SJCRH30 (cell line): ENCODE measurements at regions not wholly inside any gene's neighbourhood (a gene's known extent, or its start where the extent isn't known, plus 50 kb on each side); places are given as distances from the start of the nearest gene placed in this dataset.
"Not testable (repeated sequence)": the region's sequence is repeated elsewhere in the genome, so short reads cannot be mapped to it uniquely, and the experiment has no call there.

Source experiments
- DNase-seq, 2 experiments: peaks; one replicate each; pipeline ENCODE4 v3.0.0-alpha.2; 2015 to 2020
- H3K27ac ChIP-seq: fragments of 250-450 bp; sonication (Bioruptor Pico); 2 replicates; pipeline ENCODE4 v1.5.1; 2020; ENCODE audit warnings: mild to moderate bottlenecking, moderate library complexity
- H3K27me3 ChIP-seq: fragments of 250-450 bp; sonication (Bioruptor Pico); 2 replicates; pipeline ENCODE4 v1.5.1; 2020; ENCODE audit warnings: mild to moderate bottlenecking, moderate library complexity
- H3K36me3 ChIP-seq: fragments of 250-450 bp; sonication (Bioruptor Pico); 2 replicates; pipeline ENCODE4 v1.5.1; 2020; ENCODE audit warnings: mild to moderate bottlenecking, moderate library complexity
- H3K4me1 ChIP-seq: fragments of 250-450 bp; sonication (Bioruptor Pico); 2 replicates; pipeline ENCODE4 v1.5.1; 2020; ENCODE audit warnings: mild to moderate bottlenecking, moderate library complexity
- H3K4me3 ChIP-seq: fragments of 250-450 bp; sonication (Bioruptor Pico); 2 replicates; pipeline ENCODE4 v1.5.1; 2020; ENCODE audit warnings: mild to moderate bottlenecking, moderate library complexity
- H3K9me3 ChIP-seq: fragments of 250-450 bp; sonication (Bioruptor Pico); replicated peaks from 2 replicates; pipeline ENCODE4 v1.5.1; 2020; ENCODE audit warnings: mild to moderate bottlenecking, moderate library complexity

DNA sequence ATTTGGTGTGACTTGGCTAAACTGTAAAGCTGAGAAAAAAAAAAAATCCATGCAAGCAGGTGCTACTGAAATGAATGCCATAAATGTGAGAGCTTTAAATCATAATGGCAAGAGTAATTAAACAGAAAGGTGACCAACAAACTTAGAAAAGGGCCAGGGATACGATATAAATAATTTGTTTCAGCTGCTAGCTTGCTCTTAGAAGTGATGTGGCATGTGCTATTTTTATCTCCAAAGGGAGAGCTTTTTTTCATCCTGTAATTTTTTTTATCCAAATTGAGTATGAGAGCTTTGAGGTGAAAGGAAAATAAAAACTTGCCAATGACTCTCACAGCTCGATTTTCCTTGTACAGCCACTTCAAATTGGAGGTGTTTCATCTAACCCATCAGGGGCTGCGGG is 315.3 kb downstream of the OR4C45 start:
- not testable (repeated sequence) for H3K4me1 ChIP-seq, H3K27ac ChIP-seq, H3K36me3 ChIP-seq, H3K4me3 ChIP-seq, DNase-seq, H3K9me3 ChIP-seq, H3K27me3 ChIP-seq

DNA sequence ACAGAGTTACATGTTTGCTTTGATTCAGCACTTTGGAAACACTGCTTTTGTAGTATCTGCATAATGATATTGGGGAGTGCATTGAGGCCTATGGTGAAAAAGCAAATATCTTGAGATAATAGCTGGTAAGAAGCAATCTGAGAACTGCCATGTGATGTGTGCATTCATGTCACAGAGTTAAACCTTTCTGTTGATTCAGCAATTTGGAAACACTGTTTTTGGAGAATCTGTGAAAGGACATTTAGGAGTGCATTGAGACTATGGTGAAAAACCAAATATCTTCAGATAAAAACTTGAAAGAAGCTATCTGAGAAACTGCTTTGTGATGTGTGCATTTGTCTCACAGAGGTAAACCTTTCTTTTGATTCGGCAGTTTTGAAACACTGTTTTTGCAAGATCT is 346.8 kb downstream of the OR4C45 start:
- no peaks in the 10 kb centered on the region; the same call in 1 of the 2 replicates for H3K36me3 ChIP-seq
- peaks cover 18% of the 10 kb centered on the region for H3K9me3 ChIP-seq
- DNase-seq = no peak
- H3K27ac ChIP-seq = no peak overlapping the region
- no peak overlapping the region for H3K4me3 ChIP-seq
- H3K4me1 ChIP-seq = no peaks in the 10 kb centered on the region
- H3K27me3 ChIP-seq = no peaks in the 10 kb centered on the region

DNA sequence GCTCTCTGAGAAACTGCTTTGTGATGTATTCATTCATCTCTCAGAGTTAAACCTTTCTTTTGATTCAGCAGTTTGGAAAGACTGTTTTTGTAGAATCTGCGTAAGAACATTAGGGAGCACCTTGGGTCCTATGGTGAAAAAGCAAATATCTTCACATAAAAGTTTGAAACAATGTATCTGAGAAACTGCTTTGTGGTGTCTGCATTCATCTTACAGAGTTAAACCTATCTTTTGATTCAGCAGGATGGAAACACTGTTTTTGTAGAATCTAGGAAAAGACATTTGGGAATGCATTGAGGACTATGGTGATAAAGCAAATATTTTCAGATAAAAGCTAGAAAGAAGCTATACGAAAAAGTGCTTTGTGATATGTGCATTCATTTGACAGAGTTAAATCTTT is 361.3 kb downstream of the OR4C45 start:
- H3K4me1 ChIP-seq = no peaks in the 10 kb centered on the region
- no peaks in the 10 kb centered on the region for H3K36me3 ChIP-seq
- H3K4me3 ChIP-seq = no peak overlapping the region
- DNase-seq = no peak
- H3K27ac ChIP-seq = no peak overlapping the region
- peaks cover 8% of the 10 kb centered on the region for H3K9me3 ChIP-seq
- H3K27me3 ChIP-seq = no peaks in the 10 kb centered on the region

DNA sequence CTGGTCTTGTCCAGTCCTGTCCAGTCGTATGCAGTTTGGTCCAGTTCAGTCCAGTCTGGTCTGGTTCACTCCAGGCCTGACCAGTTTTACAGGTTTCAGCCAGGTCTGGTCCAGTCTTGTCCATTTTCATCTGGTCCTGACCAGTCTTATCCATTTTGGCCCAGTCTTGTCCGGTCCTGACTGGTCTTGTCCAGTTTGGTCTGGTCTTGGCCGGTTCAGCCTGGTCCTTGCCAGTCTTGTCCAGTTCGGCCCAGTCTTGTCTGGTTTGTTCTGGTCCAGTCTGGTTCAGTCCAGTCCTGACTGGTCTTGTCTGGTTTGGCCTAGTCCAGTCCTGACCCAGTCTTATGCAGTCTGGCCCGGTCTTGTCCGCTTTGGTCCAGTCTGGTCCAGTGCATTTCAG is 380.2 kb downstream of the OR4C45 start:
- Histone ChIP-seq H3K27me3 (no peaks in the 10 kb centered on the region), H3K9me3 (no peaks in the 10 kb centered on the region), H3K4me3 (no peak overlapping the region), H3K4me1 (no peaks in the 10 kb centered on the region), H3K27ac (no peak overlapping the region), H3K36me3 (no peaks in the 10 kb centered on the region)
- DNase-seq = no peak

DNA sequence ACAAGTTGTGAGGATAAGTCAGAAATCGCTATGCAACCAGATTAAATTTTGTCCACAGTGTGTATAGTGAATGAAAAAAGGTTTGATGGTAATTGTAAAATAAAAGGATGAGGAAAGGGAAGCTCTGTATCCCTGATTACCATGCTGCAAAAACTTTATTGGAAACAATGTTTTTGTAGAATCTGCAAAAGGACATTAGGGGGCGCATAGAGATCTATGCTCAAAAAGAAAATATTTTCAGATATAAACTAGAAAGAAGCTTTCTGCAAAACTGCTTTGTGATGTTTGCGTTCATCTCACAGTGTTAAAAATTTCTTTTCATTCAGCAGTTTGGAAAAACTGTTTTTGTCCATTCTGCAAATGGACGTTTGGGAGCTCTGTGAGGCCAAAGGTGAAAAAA is 390.5 kb downstream of the OR4C45 start:
- Histone ChIP-seq H3K9me3 (no peaks in the 10 kb centered on the region), H3K4me3 (no peak overlapping the region), H3K4me1 (no peaks in the 10 kb centered on the region), H3K27me3 (no peaks in the 10 kb centered on the region), H3K36me3 (no peaks in the 10 kb centered on the region), H3K27ac (no peak overlapping the region)
- no peak for DNase-seq
